Prostate gland (tissue), 2 donors: ENCODE measurements at regions not wholly inside any gene's neighbourhood (a gene's known extent, or its start where the extent isn't known, plus 50 kb on each side); places are given as distances from the start of the nearest gene placed in this dataset.
A peak's percentile ranks its signal among the peaks of the same experiment; 100 is the strongest.

Experiments
- DNase-seq: peaks from one replicate; pipeline ENCODE4 v3.0.0-alpha.2; 2019; ENCODE audit warnings: low spot score
- H3K27ac ChIP-seq, 2 donors: fragments of 200-600 bp; sonication (generic); 2 replicates each; pipeline ENCODE4 v1.5.1; 2017 to 2019
- H3K27me3 ChIP-seq: fragments of 200-600 bp; sonication (generic); replicated peaks from 2 replicates; pipeline ENCODE4 v1.5.1; 2019; ENCODE audit not compliant: insufficient read depth
- H3K36me3 ChIP-seq, 2 donors: fragments of 200-600 bp; sonication (generic); 1 replicate in 1 of 2; 2 replicates in 1 of 2; pipeline versions ENCODE4 v1.5.1 to v1.8.1; 2017 to 2019
- H3K4me1 ChIP-seq: fragments of 200-600 bp; sonication (generic); replicated peaks from 2 replicates; pipeline ENCODE4 v1.5.1; 2019
- H3K4me3 ChIP-seq, 2 donors: fragments of 200-600 bp; sonication (generic); 2 replicates each; pipeline ENCODE4 v1.5.1; 2017 to 2019
- H3K9me3 ChIP-seq: fragments of 200-600 bp; sonication (generic); 2 replicates; pipeline ENCODE4 v1.5.1; 2017
- POLR2A ChIP-seq: fragments of 450-650 bp; IDR thresholded peaks from one replicate; pipeline ENCODE4 v1.6.1; 2016; ENCODE audit warnings: antibody characterized with exemption, mild to moderate bottlenecking
- POLR2AphosphoS5 ChIP-seq: sonication (generic); formaldehyde crosslinking; IDR thresholded peaks from one replicate; pipeline ENCODE4 v1.6.1; 2017; ENCODE audit warnings: antibody characterized with exemption
- WGBS: methylation state at CpG from one replicate; pipeline ENCODE4 v1.1.5; 2018; 5-methylcytosine and 5-hydroxymethylcytosine counted together
- intact Hi-C: fragments of 100-400 bp; cut with DNase I; formaldehyde crosslinking; loops from one replicate; pipeline ENCODE4 v1.14.2; 2022
- TF ChIP-seq, protein P1 (sequence below), 4 experiments: fragments of 200-600 bp in 2 of 4; fragments of 450-650 bp in 2 of 4; sonication (generic) in 2 of 4; IDR thresholded peaks; 1 replicate in 3 of 4; 2 replicates in 1 of 4; pipeline ENCODE4 v1.5.1; 2016 to 2019; ENCODE audit warnings: antibody characterized with exemption in 4 of 4, mild to moderate bottlenecking in 2 of 4, moderate library complexity in 2 of 4

DNA sequence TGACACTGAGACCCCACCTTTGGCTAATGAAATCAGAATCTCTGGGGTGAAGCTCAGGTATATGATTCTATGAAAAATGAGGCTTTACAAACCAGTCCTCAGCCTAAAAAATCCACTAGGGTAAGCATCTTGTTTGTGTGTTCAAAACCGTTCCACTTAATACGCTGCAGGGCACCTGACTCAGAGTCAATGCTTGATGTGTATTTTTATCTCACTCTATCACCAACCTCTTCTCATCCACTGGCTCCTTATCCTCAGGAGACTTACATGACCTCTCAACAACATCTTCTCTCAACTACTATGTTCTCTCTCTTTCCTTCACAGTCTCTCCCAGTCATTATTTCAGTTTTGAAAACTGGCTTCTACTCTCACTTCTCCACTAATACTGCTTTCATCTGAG lies 153.3 kb upstream of the KCNN2 start:
- 87% methylated on average over 2 of the region's 2 CpGs for WGBS
- H3K36me3 ChIP-seq = no peaks in the 10 kb centered on the region
- intact Hi-C loops = no loop called here

DNA sequence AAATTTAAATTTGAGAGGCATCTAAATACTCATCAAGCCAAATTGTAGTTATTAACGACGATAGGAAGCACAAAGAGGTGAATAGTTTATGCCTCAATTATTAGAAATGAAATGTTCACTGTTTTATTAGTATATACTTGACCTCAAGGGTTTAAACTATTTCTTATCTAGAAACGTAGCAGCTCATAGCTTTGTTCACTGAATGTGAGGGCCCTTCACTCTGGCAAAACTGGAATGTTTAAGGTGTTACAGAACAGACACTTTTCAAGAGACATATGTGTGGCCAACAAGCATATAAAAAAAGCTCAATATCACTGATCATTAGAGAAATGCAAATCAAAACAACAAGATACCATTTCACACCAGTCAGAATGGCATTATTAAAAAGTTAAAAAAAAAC lies 151.2 kb upstream of the KCNN2 start:
- intact Hi-C loops = no loop called here
- Histone ChIP-seq H3K36me3 (no peaks in the 10 kb centered on the region), H3K9me3 (no peaks in the 10 kb centered on the region), H3K4me3 (no peak overlapping the region), H3K27ac (no peak overlapping the region), H3K4me1 (no peaks in the 10 kb centered on the region), H3K27me3 (no peaks in the 10 kb centered on the region)
- DNase-seq = no peak
- no peak for TF ChIP-seq POLR2A
- TF ChIP-seq, protein P1, sequence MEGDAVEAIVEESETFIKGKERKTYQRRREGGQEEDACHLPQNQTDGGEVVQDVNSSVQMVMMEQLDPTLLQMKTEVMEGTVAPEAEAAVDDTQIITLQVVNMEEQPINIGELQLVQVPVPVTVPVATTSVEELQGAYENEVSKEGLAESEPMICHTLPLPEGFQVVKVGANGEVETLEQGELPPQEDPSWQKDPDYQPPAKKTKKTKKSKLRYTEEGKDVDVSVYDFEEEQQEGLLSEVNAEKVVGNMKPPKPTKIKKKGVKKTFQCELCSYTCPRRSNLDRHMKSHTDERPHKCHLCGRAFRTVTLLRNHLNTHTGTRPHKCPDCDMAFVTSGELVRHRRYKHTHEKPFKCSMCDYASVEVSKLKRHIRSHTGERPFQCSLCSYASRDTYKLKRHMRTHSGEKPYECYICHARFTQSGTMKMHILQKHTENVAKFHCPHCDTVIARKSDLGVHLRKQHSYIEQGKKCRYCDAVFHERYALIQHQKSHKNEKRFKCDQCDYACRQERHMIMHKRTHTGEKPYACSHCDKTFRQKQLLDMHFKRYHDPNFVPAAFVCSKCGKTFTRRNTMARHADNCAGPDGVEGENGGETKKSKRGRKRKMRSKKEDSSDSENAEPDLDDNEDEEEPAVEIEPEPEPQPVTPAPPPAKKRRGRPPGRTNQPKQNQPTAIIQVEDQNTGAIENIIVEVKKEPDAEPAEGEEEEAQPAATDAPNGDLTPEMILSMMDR (IDR thresholded peaks at IDR 0.05) = no peak
- TF ChIP-seq POLR2AphosphoS5 = no peak
- WGBS = 78% methylated on average over 3 of the region's 3 CpGs

More for the DNA sequence above, 153.3 kb upstream of the KCNN2 start:
- no peak for TF ChIP-seq POLR2A
- TF ChIP-seq, protein P1 (IDR thresholded peaks at IDR 0.05) = no peak
- no peak for TF ChIP-seq POLR2AphosphoS5
- Histone ChIP-seq H3K27me3 (no peaks in the 10 kb centered on the region), H3K27ac (no peak overlapping the region), H3K4me1 (no peaks in the 10 kb centered on the region), H3K4me3 (no peak overlapping the region), H3K9me3 (no peaks in the 10 kb centered on the region)
- no peak for DNase-seq

DNA sequence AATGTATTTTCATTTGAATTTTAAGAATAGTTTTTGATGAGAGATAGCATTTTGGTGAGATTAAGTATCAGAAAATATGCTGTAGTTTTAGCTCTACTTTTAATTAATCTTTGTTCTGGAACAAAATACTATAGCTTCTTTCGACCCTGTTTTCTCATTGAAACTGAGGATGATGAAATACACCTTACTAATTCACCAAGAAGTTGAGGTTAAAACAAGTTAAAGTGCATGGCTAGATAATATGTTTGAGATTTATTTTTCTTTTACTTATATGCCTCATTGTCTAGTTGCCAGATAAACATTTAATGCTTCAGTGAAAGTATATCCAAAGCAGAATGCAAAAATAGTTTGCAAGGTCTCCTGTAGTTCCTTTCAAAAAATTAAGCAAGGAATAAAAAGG lies 140.1 kb upstream of the KCNN2 start:
- Histone ChIP-seq H3K27me3 (peaks cover 2% of the 10 kb centered on the region), H3K4me3 (no peak overlapping the region), H3K27ac (no peak overlapping the region), H3K9me3 (no peaks in the 10 kb centered on the region), H3K36me3 (no peaks in the 10 kb centered on the region), H3K4me1 (no peaks in the 10 kb centered on the region)
- intact Hi-C loops = no loop called here
- WGBS = 92% methylated on average over 1 of the region's 1 CpG
- TF ChIP-seq, protein P1 (IDR thresholded peaks at IDR 0.05) = no peak
- TF ChIP-seq POLR2A (no peak), POLR2AphosphoS5 (no peak)
- DNase-seq = no peak

DNA sequence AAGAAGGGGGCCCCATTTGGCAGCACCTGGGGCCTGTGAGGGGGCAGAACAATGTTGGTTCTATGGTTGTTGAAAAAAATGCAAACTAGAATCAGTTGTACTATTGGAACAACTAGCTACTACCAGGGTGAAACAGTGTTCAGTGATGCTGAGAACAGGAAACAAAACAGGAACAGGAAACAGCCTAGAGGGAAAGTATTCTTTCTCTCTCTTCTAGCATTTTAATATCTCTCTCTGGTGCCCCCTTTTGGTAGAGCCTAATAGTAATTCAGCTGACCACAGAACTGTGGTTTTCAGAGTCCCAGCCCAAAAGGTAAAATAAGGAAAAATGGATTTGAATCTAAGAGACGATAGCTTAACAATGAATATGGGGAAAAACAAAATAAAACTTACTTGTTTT lies 138.0 kb upstream of the KCNN2 start:
- no peak overlapping the region for H3K4me3 ChIP-seq
- no peak for DNase-seq
- intact Hi-C loops = no loop called here
- H3K4me1 ChIP-seq = no peaks in the 10 kb centered on the region
- no peaks in the 10 kb centered on the region for H3K36me3 ChIP-seq
- no peaks in the 10 kb centered on the region for H3K9me3 ChIP-seq
- H3K27me3 ChIP-seq = peaks cover 2% of the 10 kb centered on the region
- 100% methylated on average over 1 of the region's 1 CpG for WGBS
- no peak for TF ChIP-seq POLR2AphosphoS5
- TF ChIP-seq POLR2A = no peak
- TF ChIP-seq, protein P1 (IDR thresholded peaks at IDR 0.05) = peak in 3 of 4 experiments; percentile 14 to 45 (median 43)
- no peak overlapping the region for H3K27ac ChIP-seq

DNA sequence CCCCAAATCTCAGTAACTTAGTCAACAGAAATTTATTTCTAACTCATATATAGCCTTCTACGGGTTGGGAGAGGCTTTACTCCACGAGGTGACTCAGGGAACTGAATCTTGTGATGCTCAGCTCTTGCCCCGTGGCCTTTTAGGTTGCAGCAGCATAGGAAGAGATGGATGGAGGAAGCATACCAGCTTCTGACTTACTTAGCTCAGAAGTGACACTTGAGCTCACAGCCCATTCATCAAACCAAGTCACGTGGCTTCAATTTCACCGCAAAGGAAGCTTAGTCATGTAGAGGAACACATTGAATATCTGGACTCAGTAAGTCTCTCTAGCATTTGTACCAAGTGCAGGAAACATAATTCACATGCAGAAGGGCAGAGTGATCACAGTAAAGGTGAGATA lies 124.1 kb upstream of the KCNN2 start:
- 84% methylated on average over 5 of the region's 5 CpGs for WGBS
- intact Hi-C loops = no loop called here
- no peaks in the 10 kb centered on the region for H3K36me3 ChIP-seq
- no peaks in the 10 kb centered on the region for H3K4me1 ChIP-seq
- no peak overlapping the region for H3K27ac ChIP-seq
- H3K27me3 ChIP-seq = no peaks in the 10 kb centered on the region
- no peak for DNase-seq
- H3K4me3 ChIP-seq = no peak overlapping the region
- no peaks in the 10 kb centered on the region for H3K9me3 ChIP-seq
- no peak for TF ChIP-seq POLR2AphosphoS5
- TF ChIP-seq POLR2A = no peak
- TF ChIP-seq, protein P1 (IDR thresholded peaks at IDR 0.05) = no peak
